Glutamatergic neuron (in vitro differentiated cells): ENCODE measurements at regions not wholly inside any gene's neighbourhood (a gene's known extent, or its start where the extent isn't known, plus 50 kb on each side); places are given as distances from the start of the nearest gene placed in this dataset.
"Not testable (repeated sequence)": the region's sequence is repeated elsewhere in the genome, so short reads cannot be mapped to it uniquely, and the experiment has no call there.

ENCODE experiments used
- DNase-seq: peaks from one replicate; pipeline ENCODE4 v3.0.0; 2022
- H3K27ac Mint-ChIP-seq: one replicate; pipeline ENCODE4 v1.8.0; 2020; ENCODE audit warnings: mild to moderate bottlenecking, mixed read lengths, inconsistent platforms; ENCODE audit not compliant: unreplicated experiment
- H3K27me3 Mint-ChIP-seq: one replicate; pipeline ENCODE4 v1.8.0; 2020; ENCODE audit warnings: mild to moderate bottlenecking, moderate library complexity, mixed read lengths, inconsistent platforms; ENCODE audit not compliant: unreplicated experiment
- H3K36me3 Mint-ChIP-seq: one replicate; pipeline ENCODE4 v1.8.0; 2020; ENCODE audit warnings: mild to moderate bottlenecking, mixed read lengths, inconsistent platforms; ENCODE audit not compliant: unreplicated experiment
- H3K4me1 Mint-ChIP-seq: one replicate; pipeline ENCODE4 v1.8.0; 2020; ENCODE audit warnings: mild to moderate bottlenecking, low read depth, mixed read lengths, inconsistent platforms; ENCODE audit not compliant: unreplicated experiment
- H3K4me3 Mint-ChIP-seq: one replicate; pipeline ENCODE4 v1.8.0; 2020; ENCODE audit warnings: mild to moderate bottlenecking, mixed read lengths, inconsistent platforms; ENCODE audit not compliant: unreplicated experiment
- H3K9me3 Mint-ChIP-seq: one replicate; pipeline ENCODE4 v1.8.0; 2020; ENCODE audit warnings: mild to moderate bottlenecking, moderate library complexity, mixed read lengths, inconsistent platforms; ENCODE audit not compliant: unreplicated experiment
- TF ChIP-seq, protein P1 (sequence below): fragments of 200-600 bp; sonication (generic); IDR thresholded peaks from one replicate; pipeline ENCODE4 v1.5.0; 2021; ENCODE audit not compliant: partially characterized antibody, unreplicated experiment

DNA sequence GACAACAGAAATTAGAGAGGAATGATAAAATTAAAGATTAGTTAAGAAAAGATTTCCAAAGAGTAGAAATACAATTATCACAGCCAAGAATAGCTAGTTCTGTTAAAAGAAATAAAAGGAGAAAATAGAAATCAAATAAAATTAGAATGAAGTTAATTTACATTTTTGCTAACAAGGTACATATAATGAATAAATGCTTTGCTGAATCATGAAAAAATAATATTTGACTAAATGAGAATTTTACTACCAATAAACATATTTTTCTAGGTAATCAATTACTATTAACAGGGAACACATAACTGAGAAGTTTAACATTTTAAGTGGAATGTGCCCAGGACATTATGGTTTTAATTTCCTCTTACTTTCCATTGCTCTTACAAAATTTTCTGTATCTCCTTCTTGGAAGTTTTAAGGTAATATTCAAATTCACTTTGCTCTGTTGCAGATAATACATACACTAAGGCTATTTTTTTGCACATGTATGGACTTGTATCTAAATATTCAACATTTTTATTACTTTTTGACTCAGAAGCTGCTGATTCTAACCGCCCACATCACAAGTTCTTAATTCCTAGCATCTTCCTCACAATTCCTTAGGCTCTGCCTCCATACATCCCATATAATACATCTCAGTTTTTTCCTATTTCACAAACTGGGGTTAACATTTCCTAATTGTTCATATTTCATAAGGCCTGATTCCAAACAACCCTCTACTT is 870.7 kb upstream of the INTU start:
- no peaks in the 10 kb centered on the region for H3K4me1 Mint-ChIP-seq
- TF ChIP-seq, protein P1, sequence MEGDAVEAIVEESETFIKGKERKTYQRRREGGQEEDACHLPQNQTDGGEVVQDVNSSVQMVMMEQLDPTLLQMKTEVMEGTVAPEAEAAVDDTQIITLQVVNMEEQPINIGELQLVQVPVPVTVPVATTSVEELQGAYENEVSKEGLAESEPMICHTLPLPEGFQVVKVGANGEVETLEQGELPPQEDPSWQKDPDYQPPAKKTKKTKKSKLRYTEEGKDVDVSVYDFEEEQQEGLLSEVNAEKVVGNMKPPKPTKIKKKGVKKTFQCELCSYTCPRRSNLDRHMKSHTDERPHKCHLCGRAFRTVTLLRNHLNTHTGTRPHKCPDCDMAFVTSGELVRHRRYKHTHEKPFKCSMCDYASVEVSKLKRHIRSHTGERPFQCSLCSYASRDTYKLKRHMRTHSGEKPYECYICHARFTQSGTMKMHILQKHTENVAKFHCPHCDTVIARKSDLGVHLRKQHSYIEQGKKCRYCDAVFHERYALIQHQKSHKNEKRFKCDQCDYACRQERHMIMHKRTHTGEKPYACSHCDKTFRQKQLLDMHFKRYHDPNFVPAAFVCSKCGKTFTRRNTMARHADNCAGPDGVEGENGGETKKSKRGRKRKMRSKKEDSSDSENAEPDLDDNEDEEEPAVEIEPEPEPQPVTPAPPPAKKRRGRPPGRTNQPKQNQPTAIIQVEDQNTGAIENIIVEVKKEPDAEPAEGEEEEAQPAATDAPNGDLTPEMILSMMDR: no peak
- H3K4me3 Mint-ChIP-seq: no peak overlapping the region
- DNase-seq: no peak
- no peaks in the 10 kb centered on the region for H3K9me3 Mint-ChIP-seq
- no peaks in the 10 kb centered on the region for H3K27me3 Mint-ChIP-seq
- no peak overlapping the region for H3K27ac Mint-ChIP-seq
- H3K36me3 Mint-ChIP-seq: no peaks in the 10 kb centered on the region

DNA sequence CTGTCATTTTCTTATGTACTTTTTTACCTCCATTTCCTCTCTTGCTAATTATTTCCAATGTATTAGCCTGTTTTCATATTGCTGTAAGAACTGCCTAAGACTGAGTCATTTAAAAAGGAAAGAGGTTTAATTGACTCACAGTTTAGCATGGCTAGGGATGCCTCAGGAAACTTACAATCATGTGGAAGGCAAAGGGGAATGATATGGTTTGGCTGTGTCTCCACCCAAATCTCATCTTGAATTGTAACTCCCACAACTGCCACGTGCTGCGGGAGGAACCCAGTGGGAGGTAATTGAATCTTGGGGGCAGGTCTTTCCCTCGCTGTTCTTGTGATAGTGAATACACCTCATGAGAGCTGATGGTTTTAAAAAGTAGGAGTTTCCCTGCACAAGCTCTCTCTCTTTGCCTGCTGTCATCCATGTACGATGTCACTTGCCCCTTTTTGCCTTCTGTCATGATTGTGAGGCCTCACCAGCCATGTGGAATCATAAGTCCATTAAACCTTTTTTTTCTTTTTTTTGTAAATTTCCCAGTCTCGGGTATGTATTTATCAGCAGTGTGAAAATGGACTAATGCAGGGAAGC is 870.0 kb upstream of the INTU start:
- Mint-ChIP-seq H3K9me3 (no peaks in the 10 kb centered on the region), H3K4me3 (no peak overlapping the region), H3K27me3 (no peaks in the 10 kb centered on the region), H3K4me1 (no peaks in the 10 kb centered on the region), H3K27ac (no peak overlapping the region), H3K36me3 (no peaks in the 10 kb centered on the region)
- TF ChIP-seq, protein P1: no peak
- DNase-seq: no peak

DNA sequence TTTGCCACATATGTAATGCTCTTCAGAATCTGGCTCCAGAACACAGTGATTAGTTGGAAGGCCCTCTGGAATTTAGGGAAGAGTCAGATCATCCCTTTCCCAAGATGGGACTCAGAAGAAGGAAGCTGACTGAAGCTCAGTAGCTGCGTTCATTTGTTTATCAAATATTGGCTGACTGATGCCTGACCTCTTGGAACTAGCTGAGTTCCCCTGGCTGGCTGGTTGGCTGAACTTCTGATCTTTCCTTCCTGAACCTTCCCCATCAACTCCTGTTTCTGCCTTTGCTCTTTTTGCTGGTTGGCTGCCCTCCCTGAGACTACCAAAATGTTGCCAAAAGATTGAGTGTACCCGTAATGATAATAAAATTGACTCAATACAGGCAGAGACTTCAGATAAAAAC is 866.5 kb upstream of the INTU start:
- Mint-ChIP-seq H3K27ac (no peak overlapping the region), H3K36me3 (no peaks in the 10 kb centered on the region), H3K4me3 (no peak overlapping the region), H3K4me1 (no peaks in the 10 kb centered on the region), H3K27me3 (peaks cover 2% of the 10 kb centered on the region), H3K9me3 (peaks cover 3% of the 10 kb centered on the region)
- DNase-seq: no peak
- TF ChIP-seq, protein P1: no peak

GRCh38 chr4:126768338-126768737 is 864.4 kb upstream of the INTU start:
- Mint-ChIP-seq H3K9me3 (peaks cover 3% of the 10 kb centered on the region), H3K4me1 (peaks cover 5% of the 10 kb centered on the region), H3K27me3 (peaks cover 2% of the 10 kb centered on the region), H3K27ac (no peak overlapping the region), H3K4me3 (no peak overlapping the region), H3K36me3 (no peaks in the 10 kb centered on the region)
- no peak for DNase-seq
- TF ChIP-seq, protein P1: no peak

DNA sequence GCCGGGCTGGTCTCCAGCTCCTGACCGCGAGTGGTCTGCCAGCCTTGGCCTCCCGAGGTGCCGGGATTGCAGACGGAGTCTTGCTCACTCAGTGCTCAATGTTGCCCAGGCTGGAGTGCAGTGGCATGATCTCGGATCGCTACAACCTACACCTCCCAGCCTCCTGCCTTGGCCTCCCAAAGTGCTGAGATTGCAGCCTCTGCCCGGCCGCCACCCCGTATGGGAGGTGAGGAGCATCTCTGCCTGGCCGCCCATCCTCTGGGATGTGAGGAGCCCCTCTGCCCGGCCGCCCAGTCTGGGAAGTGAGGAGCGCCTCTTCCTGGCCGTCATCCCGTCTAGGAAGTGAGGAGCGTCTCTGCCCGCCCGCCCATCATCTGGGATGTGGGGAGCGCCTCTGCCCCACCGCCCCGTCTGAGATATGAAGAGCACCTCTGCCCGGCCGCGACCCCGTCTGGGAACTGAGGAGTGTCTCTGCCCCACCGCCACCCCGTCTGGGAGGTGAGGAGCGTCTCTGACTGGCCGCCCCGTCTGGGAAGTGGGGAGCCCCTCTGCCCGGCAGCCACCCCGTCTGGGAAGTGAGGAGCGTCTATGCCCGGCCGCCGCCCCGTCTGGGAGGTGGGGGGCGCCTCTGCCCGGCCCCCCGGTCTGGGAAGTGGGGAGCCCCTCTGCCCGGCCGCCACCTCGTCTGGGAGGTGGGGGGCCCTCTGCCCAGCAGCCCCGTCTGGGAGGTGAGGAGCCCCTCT is 861.8 kb upstream of the INTU start:
- not testable (repeated sequence) for H3K36me3 Mint-ChIP-seq, H3K9me3 Mint-ChIP-seq, H3K4me1 Mint-ChIP-seq, H3K4me3 Mint-ChIP-seq, DNase-seq, H3K27me3 Mint-ChIP-seq, H3K27ac Mint-ChIP-seq

DNA sequence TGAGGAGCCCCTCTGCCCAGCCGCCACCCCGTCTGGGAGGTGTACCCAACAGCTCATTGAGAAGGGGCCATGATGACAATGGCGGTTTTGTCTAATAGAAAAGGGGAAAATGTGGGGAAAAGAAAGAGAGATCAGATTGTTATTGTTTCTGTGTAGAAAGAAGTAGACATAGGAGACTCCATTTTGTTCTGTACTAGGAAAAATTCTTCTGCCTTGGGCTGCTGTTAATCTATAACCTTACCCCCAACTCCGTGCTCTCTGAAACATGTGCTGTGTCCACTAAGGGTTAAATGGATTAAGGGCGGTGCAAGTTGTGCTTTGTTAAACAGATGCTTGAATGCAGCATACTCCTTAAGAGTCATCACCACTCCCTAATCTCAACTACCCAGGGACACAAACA is 861.1 kb upstream of the INTU start:
- peak overlapping the region; percentile 91 for H3K27ac Mint-ChIP-seq
- DNase-seq, H3K9me3 Mint-ChIP-seq, H3K4me1 Mint-ChIP-seq, H3K27me3 Mint-ChIP-seq, H3K36me3 Mint-ChIP-seq, H3K4me3 Mint-ChIP-seq: not testable (repeated sequence)
